ENCODE measurements at regions not wholly inside any gene's neighbourhood (a gene's known extent, or its start where the extent isn't known, plus 50 kb on each side); places are given as distances from the start of the nearest gene placed in this dataset.

GRCh38 chr4:12207396-12207795 is 778.7 kb upstream of the HS3ST1 start:
- H3K27me3 Mint-ChIP-seq (ENCODE audit: insufficient read depth, unreplicated experiment), result peaks cover 5% of the 10 kb centered on the region
- no peak overlapping the region for H3K4me3 Mint-ChIP-seq (ENCODE audit: unreplicated experiment)
- no peaks in the 10 kb centered on the region for H3K4me1 Mint-ChIP-seq (ENCODE audit: low read depth, unreplicated experiment)
- Histone ChIP-seq H3K36me3 (ENCODE audit: control insufficient read depth, insufficient read depth, low read length) (no peaks in the 10 kb centered on the region), H3K4me3 (ENCODE audit: low read depth, low read length) (no peak overlapping the region), H3K9me3 (no peaks in the 10 kb centered on the region), H3K27me3 (replicated peaks; ENCODE audit: control insufficient read depth, insufficient read depth, low read length) (no peaks in the 10 kb centered on the region), H3K4me1 (no peaks in the 10 kb centered on the region)
- intact Hi-C loops (cut with micrococcal nuclease; ENCODE audit: unreplicated experiment), result no loop called here
- ChIA-PET POLR2A (no interaction called here), CTCF (no interaction called here)
- no TSS peak for BruUV-seq (replicated peaks)
- no peak for TF ChIP-seq CTCF (IDR thresholded peaks at IDR 0.05; ENCODE audit: insufficient read depth in 1 of 2, low read depth in 1 of 2, low read length in 1 of 2, severe bottlenecking in 1 of 2, unreplicated experiment in 1 of 2)
- H3K36me3 Mint-ChIP-seq (ENCODE audit: insufficient read depth, unreplicated experiment), result no peaks in the 10 kb centered on the region
- H3K9me3 Mint-ChIP-seq (ENCODE audit: unreplicated experiment), result no peaks in the 10 kb centered on the region
- DNase-seq, result no peak
- no peak overlapping the region for H3K27ac Mint-ChIP-seq (ENCODE audit: unreplicated experiment)

- H3K4me3 Mint-ChIP-seq (ENCODE audit: unreplicated experiment), result no peak overlapping the region
- no peaks in the 10 kb centered on the region for H3K36me3 ChIP-seq (ENCODE audit: control insufficient read depth, insufficient read depth, low read length)
- no peaks in the 10 kb centered on the region for H3K4me1 Mint-ChIP-seq (ENCODE audit: low read depth, unreplicated experiment)
- no peaks in the 10 kb centered on the region for H3K4me1 ChIP-seq
- H3K36me3 Mint-ChIP-seq (ENCODE audit: insufficient read depth, unreplicated experiment), result no peaks in the 10 kb centered on the region
- POLR2A ChIA-PET, result no interaction called here
- no TSS peak for BruUV-seq (replicated peaks)
- H3K27ac Mint-ChIP-seq (ENCODE audit: unreplicated experiment), result no peak overlapping the region
- no peaks in the 10 kb centered on the region for H3K9me3 Mint-ChIP-seq (ENCODE audit: unreplicated experiment)
- no peak for DNase-seq
- TF ChIP-seq CTCF (IDR thresholded peaks at IDR 0.05; ENCODE audit: insufficient read depth in 1 of 2, low read depth in 1 of 2, low read length in 1 of 2, severe bottlenecking in 1 of 2, unreplicated experiment in 1 of 2), result no peak
- no peaks in the 10 kb centered on the region for H3K27me3 ChIP-seq (replicated peaks; ENCODE audit: control insufficient read depth, insufficient read depth, low read length)
- intact Hi-C loops (cut with micrococcal nuclease; ENCODE audit: unreplicated experiment), result no loop called here
- H3K27me3 Mint-ChIP-seq (ENCODE audit: insufficient read depth, unreplicated experiment), result no peaks in the 10 kb centered on the region
- CTCF ChIA-PET, result no interaction called here
- no peaks in the 10 kb centered on the region for H3K9me3 ChIP-seq
- no peak overlapping the region for H3K4me3 ChIP-seq (ENCODE audit: low read depth, low read length)
Measured at GRCh38 chr4:12206091-12206490, 777.4 kb upstream of the HS3ST1 start.

GRCh38 chr4:12203945-12204344 is 775.3 kb upstream of the HS3ST1 start:
- TF ChIP-seq CTCF (IDR thresholded peaks at IDR 0.05; ENCODE audit: insufficient read depth in 1 of 2, low read depth in 1 of 2, low read length in 1 of 2, severe bottlenecking in 1 of 2, unreplicated experiment in 1 of 2), result no peak
- no TSS peak for BruUV-seq (replicated peaks)
- Mint-ChIP-seq H3K9me3 (ENCODE audit: unreplicated experiment) (no peaks in the 10 kb centered on the region), H3K27me3 (ENCODE audit: insufficient read depth, unreplicated experiment) (no peaks in the 10 kb centered on the region), H3K27ac (ENCODE audit: unreplicated experiment) (no peak overlapping the region), H3K36me3 (ENCODE audit: insufficient read depth, unreplicated experiment) (no peaks in the 10 kb centered on the region), H3K4me3 (ENCODE audit: unreplicated experiment) (no peak overlapping the region), H3K4me1 (ENCODE audit: low read depth, unreplicated experiment) (no peaks in the 10 kb centered on the region)
- H3K9me3 ChIP-seq, result no peaks in the 10 kb centered on the region
- H3K27me3 ChIP-seq (replicated peaks; ENCODE audit: control insufficient read depth, insufficient read depth, low read length), result no peaks in the 10 kb centered on the region
- intact Hi-C loops (cut with micrococcal nuclease; ENCODE audit: unreplicated experiment), result no loop called here
- H3K4me3 ChIP-seq (ENCODE audit: low read depth, low read length), result no peak overlapping the region
- POLR2A ChIA-PET, result no interaction called here
- CTCF ChIA-PET, result no interaction called here
- no peak for DNase-seq
- H3K4me1 ChIP-seq, result no peaks in the 10 kb centered on the region
- no peaks in the 10 kb centered on the region for H3K36me3 ChIP-seq (ENCODE audit: control insufficient read depth, insufficient read depth, low read length)

All from Caco-2 (cell line).